ENCODE measurements at regions not wholly inside any gene's neighbourhood (a gene's known extent, or its start where the extent isn't known, plus 50 kb on each side); places are given as distances from the start of the nearest gene placed in this dataset.

- H3K4me3 ChIP-seq (ENCODE audit: control insufficient read depth, low read depth, low read length), result no peak overlapping the region
- no peak for TF ChIP-seq CTCF (conservative IDR thresholded peaks at IDR 0.05; ENCODE audit: control insufficient read depth, insufficient read depth, low read depth, low read length)
- DNase-seq (ENCODE audit: low read depth), result peak; percentile 93
These were observed 58.4 kb upstream of the CXADR start for GRCh38 chr21:17454315-17455027.

- TF ChIP-seq CTCF (conservative IDR thresholded peaks at IDR 0.05; ENCODE audit: control insufficient read depth, insufficient read depth, low read depth, low read length), result no peak
- H3K4me3 ChIP-seq (ENCODE audit: control insufficient read depth, low read depth, low read length), result no peak overlapping the region
- DNase-seq (ENCODE audit: low read depth), result no peak
These were observed 57.9 kb upstream of the CXADR start for GRCh38 chr21:17455028-17455353.

GRCh38 chr21:17455451-17455850, 57.4 kb upstream of the CXADR start:
- H3K4me3 ChIP-seq (ENCODE audit: control insufficient read depth, low read depth, low read length), result no peak overlapping the region
- no peak for DNase-seq (ENCODE audit: low read depth)
- TF ChIP-seq CTCF (conservative IDR thresholded peaks at IDR 0.05; ENCODE audit: control insufficient read depth, insufficient read depth, low read depth, low read length), result no peak

GRCh38 chr21:17458279-17458678, 54.6 kb upstream of the CXADR start:
- no peak for TF ChIP-seq CTCF (conservative IDR thresholded peaks at IDR 0.05; ENCODE audit: control insufficient read depth, insufficient read depth, low read depth, low read length)
- no peak overlapping the region for H3K4me3 ChIP-seq (ENCODE audit: control insufficient read depth, low read depth, low read length)
- DNase-seq (ENCODE audit: low read depth), result no peak

- no peak for TF ChIP-seq CTCF (conservative IDR thresholded peaks at IDR 0.05; ENCODE audit: control insufficient read depth, insufficient read depth, low read depth, low read length)
- H3K4me3 ChIP-seq (ENCODE audit: control insufficient read depth, low read depth, low read length), result no peak overlapping the region
- no peak for DNase-seq (ENCODE audit: low read depth)
These were observed 52.7 kb upstream of the CXADR start for GRCh38 chr21:17460094-17460493.

- H3K4me3 ChIP-seq (ENCODE audit: control insufficient read depth, low read depth, low read length), result peak overlapping the region; percentile 9
- TF ChIP-seq CTCF (conservative IDR thresholded peaks at IDR 0.05; ENCODE audit: control insufficient read depth, insufficient read depth, low read depth, low read length), result no peak
- peak; percentile 93 for DNase-seq (ENCODE audit: low read depth)
These were observed 51.8 kb upstream of the CXADR start for GRCh38 chr21:17461014-17461413.

- no peak for TF ChIP-seq CTCF (conservative IDR thresholded peaks at IDR 0.05; ENCODE audit: control insufficient read depth, insufficient read depth, low read depth, low read length)
- H3K4me3 ChIP-seq (ENCODE audit: control insufficient read depth, low read depth, low read length), result no peak overlapping the region
- peak; percentile 81 for DNase-seq (ENCODE audit: low read depth)
These were observed 51.3 kb upstream of the CXADR start for GRCh38 chr21:17461582-17461981.

Data from fibroblast of mammary gland (primary cell).